Caco-2 (cell line): ENCODE measurements at regions not wholly inside any gene's neighbourhood (a gene's known extent, or its start where the extent isn't known, plus 50 kb on each side); places are given as distances from the start of the nearest gene placed in this dataset.

Source experiments
- BruUV-seq: library from RNA; stranded (reverse); fragments of 400-500 nt; replicated peaks from 2 replicates; lab custom pipeline; 2021; lab: Mats Ljungman, UMichigan
- CTCF ChIA-PET: fragments of 300-600 bp; sonication (Branson Sonifier 250); formaldehyde crosslinking; loops from one replicate; lab custom pipeline; 2022; ENCODE audit warnings: antibody characterized with exemption; lab: Charles Lee
- POLR2A ChIA-PET: fragments of 300-600 bp; sonication (Branson Sonifier 250); formaldehyde crosslinking; loops from one replicate; lab custom pipeline; 2022; ENCODE audit warnings: antibody characterized with exemption; lab: Charles Lee
- DNase-seq, 2 experiments: peaks; one replicate each; pipeline versions ENCODE4 v3.0.0 to v3.0.0-alpha.2; 2020 to 2022
- H3K27me3 ChIP-seq: replicated peaks from 2 replicates; pipeline ENCODE4 v1.6.0; 2011; ENCODE audit warnings: low read length; ENCODE audit not compliant: control insufficient read depth, insufficient read depth
- H3K36me3 ChIP-seq: 2 replicates; pipeline ENCODE4 v1.5.1; 2011; ENCODE audit warnings: low read length; ENCODE audit not compliant: control insufficient read depth, insufficient read depth
- H3K4me1 ChIP-seq: fragments of 250-450 bp; sonication (Bioruptor Pico); 2 replicates; pipeline ENCODE4 v1.5.1; 2020; ENCODE audit warnings: mild to moderate bottlenecking
- H3K4me3 ChIP-seq: 2 replicates; pipeline ENCODE4 v1.5.1; 2011; ENCODE audit warnings: low read depth, mild to moderate bottlenecking, control low read depth, low read length
- H3K9me3 ChIP-seq: fragments of 250-450 bp; sonication (Bioruptor Pico); 2 replicates; pipeline ENCODE4 v1.5.1; 2020; ENCODE audit warnings: mild to moderate bottlenecking, moderate library complexity
- H3K27ac Mint-ChIP-seq: one replicate; pipeline ENCODE4 v1.8.0; 2022; ENCODE audit warnings: mixed read lengths; ENCODE audit not compliant: unreplicated experiment
- H3K27me3 Mint-ChIP-seq: one replicate; pipeline ENCODE4 v1.8.0; 2022; ENCODE audit warnings: mixed read lengths; ENCODE audit not compliant: insufficient read depth, unreplicated experiment
- H3K36me3 Mint-ChIP-seq: one replicate; pipeline ENCODE4 v1.8.0; 2022; ENCODE audit warnings: mild to moderate bottlenecking, mixed read lengths; ENCODE audit not compliant: insufficient read depth, unreplicated experiment
- H3K4me1 Mint-ChIP-seq: one replicate; pipeline ENCODE4 v1.8.0; 2022; ENCODE audit warnings: low read depth, mixed read lengths; ENCODE audit not compliant: unreplicated experiment
- H3K4me3 Mint-ChIP-seq: one replicate; pipeline ENCODE4 v1.8.0; 2022; ENCODE audit warnings: mild to moderate bottlenecking, moderate library complexity, mixed read lengths; ENCODE audit not compliant: unreplicated experiment
- H3K9me3 Mint-ChIP-seq: one replicate; pipeline ENCODE4 v1.8.0; 2022; ENCODE audit warnings: mixed read lengths; ENCODE audit not compliant: unreplicated experiment
- CTCF ChIP-seq, 2 experiments: fragments of 200-600 bp in 1 of 2; IDR thresholded peaks; 1 replicate in 1 of 2; 2 replicates in 1 of 2; pipeline versions ENCODE4 v1.5.1 to v1.8.0; 2011 to 2022; ENCODE audit warnings: antibody characterized with exemption in 1 of 2, control low read depth in 1 of 2, inconsistent platforms in 1 of 2, low read depth in 1 of 2, low read length in 1 of 2, mild to moderate bottlenecking in 1 of 2, moderate library complexity in 1 of 2; ENCODE audit not compliant: insufficient read depth in 1 of 2, severe bottlenecking in 1 of 2, unreplicated experiment in 1 of 2
- intact Hi-C: fragments of 100-400 bp; cut with micrococcal nuclease; formaldehyde crosslinking; loops from one replicate; pipeline ENCODE4 v1.10.0; 2022; ENCODE audit not compliant: unreplicated experiment

GRCh38 chr17:77083531-77083930, 57.2 kb upstream of the SEC14L1 start:
- Mint-ChIP-seq H3K4me3 (no peak overlapping the region), H3K27me3 (no peaks in the 10 kb centered on the region), H3K27ac (no peak overlapping the region), H3K9me3 (no peaks in the 10 kb centered on the region), H3K4me1 (peaks cover 5% of the 10 kb centered on the region), H3K36me3 (peaks cover 6% of the 10 kb centered on the region)
- CTCF ChIA-PET: no interaction called here
- H3K4me1 ChIP-seq: peaks cover 8% of the 10 kb centered on the region
- intact Hi-C loops: no loop called here
- POLR2A ChIA-PET: no interaction called here
- no peak for DNase-seq
- TF ChIP-seq CTCF (IDR thresholded peaks at IDR 0.05; ENCODE audit: insufficient read depth in 1 of 2, low read depth in 1 of 2, low read length in 1 of 2, severe bottlenecking in 1 of 2, unreplicated experiment in 1 of 2): no peak
- BruUV-seq: no TSS peak
- no peaks in the 10 kb centered on the region for H3K36me3 ChIP-seq
- H3K9me3 ChIP-seq: no peaks in the 10 kb centered on the region
- H3K27me3 ChIP-seq: no peaks in the 10 kb centered on the region
- H3K4me3 ChIP-seq: no peak overlapping the region

- no TSS peak for BruUV-seq
- Mint-ChIP-seq H3K36me3 (peaks cover 30% of the 10 kb centered on the region), H3K27ac (no peak overlapping the region), H3K4me3 (peak overlapping the region; percentile 12), H3K27me3 (no peaks in the 10 kb centered on the region), H3K4me1 (peaks cover 13% of the 10 kb centered on the region), H3K9me3 (no peaks in the 10 kb centered on the region)
- no peak for DNase-seq
- Histone ChIP-seq H3K4me3 (no peak overlapping the region), H3K4me1 (peaks cover 8% of the 10 kb centered on the region), H3K27me3 (no peaks in the 10 kb centered on the region), H3K9me3 (no peaks in the 10 kb centered on the region), H3K36me3 (0 out of 2 replicates have a peak, but pooled peaks cover 1% of the 10 kb centered on the region)
- intact Hi-C loops: loop anchor here (1.0 to 5.0 kb wide), 4 partner anchors 36 to 409 kb away; no protein-coding TSS in a partner anchor
- ChIA-PET POLR2A (no interaction called here), CTCF (interaction anchor here (0.5 to 1.2 kb wide), 3 partner anchors 15 to 169 kb away, joined by 3 to 4 read pairs (median 3); no protein-coding TSS in a partner anchor)
- no peak for TF ChIP-seq CTCF (IDR thresholded peaks at IDR 0.05; ENCODE audit: insufficient read depth in 1 of 2, low read depth in 1 of 2, low read length in 1 of 2, severe bottlenecking in 1 of 2, unreplicated experiment in 1 of 2)
Measured at GRCh38 chr17:77085926-77086432, 54.8 kb upstream of the SEC14L1 start.

GRCh38 chr17:77086433-77087010, 54.2 kb upstream of the SEC14L1 start:
- Mint-ChIP-seq H3K27me3 (no peaks in the 10 kb centered on the region), H3K4me3 (peak overlapping the region; percentile 12), H3K36me3 (peaks cover 36% of the 10 kb centered on the region), H3K4me1 (peaks cover 13% of the 10 kb centered on the region), H3K27ac (no peak overlapping the region), H3K9me3 (no peaks in the 10 kb centered on the region)
- H3K4me3 ChIP-seq: no peak overlapping the region
- CTCF ChIA-PET: interaction anchor here (0.5 to 1.2 kb wide), 7 partner anchors 16 to 1151 kb away, joined by 3 to 6 read pairs (median 4); no protein-coding TSS in a partner anchor
- H3K36me3 ChIP-seq: 0 out of 2 replicates have a peak, but pooled peaks cover 1% of the 10 kb centered on the region
- H3K4me1 ChIP-seq: peaks cover 8% of the 10 kb centered on the region
- DNase-seq: peak; percentile 93 to 95
- no peaks in the 10 kb centered on the region for H3K27me3 ChIP-seq
- BruUV-seq: no TSS peak
- POLR2A ChIA-PET: no interaction called here
- no peaks in the 10 kb centered on the region for H3K9me3 ChIP-seq
- TF ChIP-seq CTCF (IDR thresholded peaks at IDR 0.05; ENCODE audit: insufficient read depth in 1 of 2, low read depth in 1 of 2, low read length in 1 of 2, severe bottlenecking in 1 of 2, unreplicated experiment in 1 of 2): peak; percentile 95 to 96
- intact Hi-C loops: loop anchor here (1.0 to 5.0 kb wide), 4 partner anchors 36 to 409 kb away; no protein-coding TSS in a partner anchor
